NCI-H2107 treated with DMSO at 0.1 percent for 48 hours (cell line): ENCODE measurements at regions not wholly inside any gene's neighbourhood (a gene's known extent, or its start where the extent isn't known, plus 50 kb on each side); places are given as distances from the start of the nearest gene placed in this dataset.

ENCODE experiments used
- DNase-seq: peaks from one replicate; lab custom pipeline; 2025; ENCODE audit not compliant: unreplicated experiment; lab: John Stamatoyannopoulos, UW

DNA sequence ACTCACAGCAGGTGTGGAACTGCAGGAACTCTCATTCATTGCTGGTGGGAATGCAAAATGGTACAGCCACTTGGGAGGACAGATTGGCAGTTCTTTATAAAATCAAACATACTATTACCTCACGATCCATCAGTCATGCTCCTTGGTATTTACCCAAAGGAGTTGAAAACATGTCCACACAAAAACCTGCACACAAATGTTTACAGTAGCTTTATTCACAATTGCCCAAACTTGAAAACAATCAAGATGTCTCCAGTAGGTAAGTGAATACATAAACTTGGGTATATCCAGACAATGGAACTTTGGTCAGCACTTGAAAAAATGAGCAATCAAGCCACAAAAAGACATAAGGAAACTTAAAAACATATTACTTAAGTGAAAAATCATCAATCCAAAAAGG is 215.5 kb downstream of the IRX1 start:
- no peak for DNase-seq

DNA sequence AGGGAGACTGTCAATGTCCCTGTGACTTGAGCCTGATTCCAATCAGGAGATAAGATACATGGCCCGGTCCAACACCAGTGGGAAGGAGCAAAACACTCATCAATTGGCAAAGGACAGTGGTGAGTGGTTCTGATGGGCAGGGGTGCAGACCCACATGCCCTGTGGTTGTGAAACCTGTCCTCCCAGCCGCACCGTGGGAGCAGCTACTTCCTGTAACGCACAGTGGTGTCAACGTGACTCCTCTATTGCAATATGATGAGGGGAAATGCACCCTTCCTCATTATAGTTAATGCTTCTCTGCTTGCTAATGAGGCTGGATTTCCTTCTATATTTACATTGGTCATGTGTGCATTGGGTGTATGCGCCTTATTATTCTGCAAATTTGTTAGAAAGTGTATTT is 223.0 kb downstream of the IRX1 start:
- DNase-seq = no peak

DNA sequence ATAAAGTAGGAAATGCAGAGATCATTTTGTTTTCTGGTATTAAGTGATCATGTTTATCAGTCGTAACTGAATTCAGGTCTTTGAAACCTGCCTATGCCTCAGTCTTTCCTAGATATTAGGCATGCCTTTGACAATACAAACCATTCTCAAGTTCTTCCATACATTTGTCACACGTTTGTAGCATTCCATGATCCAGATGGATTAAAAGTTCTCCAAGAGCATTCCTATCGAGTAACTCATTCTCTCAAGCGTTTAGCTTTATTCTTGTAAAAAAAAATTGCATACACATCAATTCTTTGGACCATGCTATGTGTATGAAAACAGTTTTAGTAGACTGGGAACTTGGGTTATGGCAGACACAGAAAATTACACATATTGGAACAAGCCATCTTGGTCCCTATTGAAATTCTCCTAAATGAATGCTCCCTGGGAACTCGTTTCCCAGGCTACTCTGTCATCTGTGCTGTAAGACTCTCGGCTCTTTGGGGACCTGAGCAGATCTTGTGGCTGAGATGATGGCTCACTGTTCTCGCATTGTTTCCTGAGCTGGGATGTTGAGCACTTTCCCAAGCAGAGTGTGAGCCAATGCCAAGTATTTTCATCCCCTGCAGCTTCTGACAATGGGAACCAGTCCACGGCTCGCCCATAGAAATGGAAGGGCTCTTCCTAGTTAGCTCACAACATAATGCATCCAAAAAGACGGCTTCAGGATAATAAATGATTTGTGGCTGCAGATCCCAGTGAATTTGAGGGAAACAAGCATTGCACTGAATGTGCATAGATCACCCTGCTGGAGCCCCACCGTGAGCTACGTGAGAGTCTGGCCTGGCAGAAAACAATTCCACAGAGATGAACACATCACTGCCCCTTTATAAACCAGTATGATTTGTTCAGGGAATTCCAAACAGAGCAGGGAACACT is 230.2 kb downstream of the IRX1 start:
- DNase-seq = no peak

DNA sequence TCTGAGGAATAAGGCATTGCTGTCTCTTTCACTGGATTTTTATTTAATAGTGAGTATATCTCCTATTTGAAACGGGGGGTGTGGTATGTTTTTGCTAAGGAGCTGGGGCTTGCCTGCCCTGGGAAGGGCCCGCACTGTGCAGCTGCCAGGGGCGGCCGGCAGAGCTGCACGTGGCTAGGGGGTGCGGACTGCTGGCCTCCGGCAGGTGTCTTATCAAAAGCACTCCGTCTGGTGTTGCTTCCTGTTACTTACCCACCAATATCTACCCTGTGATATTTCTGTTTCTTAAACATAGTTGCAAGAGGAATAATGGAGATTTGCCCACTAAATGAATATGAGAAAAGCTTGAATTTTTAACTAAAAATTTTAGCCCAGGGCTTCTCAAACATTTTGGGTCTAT is 232.0 kb downstream of the IRX1 start:
- no peak for DNase-seq

DNA sequence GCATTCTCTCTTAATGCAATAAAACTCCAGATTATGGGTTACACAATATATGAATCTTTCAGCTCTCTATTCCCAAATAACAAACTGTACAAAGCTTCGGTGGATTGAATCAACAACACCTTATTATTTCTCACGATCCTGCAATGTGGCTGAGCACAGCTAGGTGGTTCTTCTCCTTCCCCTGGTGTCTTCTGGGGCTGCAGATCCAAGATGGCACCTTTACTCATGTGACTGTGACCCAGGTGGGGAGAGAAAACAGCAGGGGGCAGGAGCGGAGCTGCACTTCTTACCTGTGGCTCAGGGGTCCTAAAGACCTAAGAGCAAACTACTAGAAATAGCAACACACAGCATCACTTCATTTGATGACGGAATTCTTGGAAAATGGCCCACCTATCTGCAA is 233.1 kb downstream of the IRX1 start:
- no peak for DNase-seq

DNA sequence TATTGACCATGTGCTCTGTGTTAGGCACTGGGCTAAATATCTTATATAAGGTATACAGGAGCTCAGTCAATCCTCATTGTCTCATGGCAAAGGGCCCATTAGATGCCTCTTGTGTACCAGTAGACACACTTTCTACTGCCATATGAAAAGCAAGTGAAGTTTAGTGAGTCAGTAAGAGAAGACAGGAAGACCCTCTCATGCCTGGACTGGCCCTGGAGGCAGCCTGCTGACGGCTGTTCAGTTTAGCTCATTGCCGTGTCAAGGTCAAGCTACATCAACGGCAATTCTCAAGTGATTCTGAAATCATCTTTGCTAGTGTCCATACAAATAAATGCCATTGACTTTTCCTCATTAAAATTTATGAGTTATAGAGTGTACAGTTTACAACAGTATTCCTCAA is 237.9 kb downstream of the IRX1 start:
- DNase-seq = no peak

DNA sequence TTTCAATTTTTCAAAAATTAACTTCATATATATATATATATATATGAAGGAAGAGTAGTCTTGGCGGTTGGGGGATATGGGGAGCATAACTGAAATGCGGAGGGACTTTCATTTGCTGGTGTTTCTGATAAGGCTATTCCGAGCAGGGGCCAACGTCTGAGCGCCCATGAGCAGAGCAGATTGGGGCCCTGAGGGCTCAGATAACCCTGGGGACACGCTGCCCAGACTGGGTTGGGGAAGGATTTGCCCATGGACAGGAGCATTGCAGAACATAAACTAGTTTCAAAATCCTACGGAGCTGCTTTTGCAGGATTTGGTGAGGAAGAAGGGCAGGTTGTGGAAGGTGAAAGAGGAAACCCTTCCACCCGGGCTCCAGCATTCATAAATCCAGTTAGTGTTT is 240.2 kb downstream of the IRX1 start:
- no peak for DNase-seq

DNA sequence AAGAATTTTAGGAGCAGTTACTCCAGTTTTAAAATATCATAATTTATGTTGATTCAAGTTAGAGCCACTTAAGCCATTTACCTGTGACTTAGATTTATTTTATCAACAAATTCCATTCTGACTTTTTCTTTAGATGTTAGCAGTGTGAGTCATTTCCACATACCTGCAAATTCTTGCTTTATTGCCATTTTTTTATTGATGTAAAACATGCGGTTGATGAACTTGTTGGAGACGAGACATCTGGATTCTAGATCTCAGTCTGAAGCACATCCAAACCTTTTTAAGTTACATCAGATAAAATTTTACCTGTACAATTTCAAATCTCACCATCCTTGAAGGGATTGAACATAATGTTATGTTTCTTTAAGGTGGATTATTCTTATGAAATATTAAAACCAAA is 240.9 kb downstream of the IRX1 start:
- no peak for DNase-seq

DNA sequence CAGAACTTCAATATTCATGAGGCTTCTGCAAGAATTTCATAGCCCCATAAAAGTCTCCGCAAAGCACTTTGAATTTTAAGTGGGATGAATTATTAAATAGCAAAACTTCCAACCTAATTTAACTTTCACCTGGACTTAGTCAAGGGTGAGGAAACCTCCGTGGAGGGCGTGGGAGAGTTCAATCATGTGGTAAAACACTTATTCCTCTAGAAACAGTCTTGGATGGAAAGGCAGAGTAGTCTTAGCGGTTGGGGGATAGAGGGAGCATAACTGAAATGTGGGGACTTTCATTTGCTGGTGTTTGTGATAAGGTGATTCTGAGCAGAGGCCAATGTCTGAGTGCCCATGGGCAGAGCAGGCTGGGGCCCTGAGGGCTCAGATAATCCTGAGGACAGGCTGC is 241.9 kb downstream of the IRX1 start:
- no peak for DNase-seq

DNA sequence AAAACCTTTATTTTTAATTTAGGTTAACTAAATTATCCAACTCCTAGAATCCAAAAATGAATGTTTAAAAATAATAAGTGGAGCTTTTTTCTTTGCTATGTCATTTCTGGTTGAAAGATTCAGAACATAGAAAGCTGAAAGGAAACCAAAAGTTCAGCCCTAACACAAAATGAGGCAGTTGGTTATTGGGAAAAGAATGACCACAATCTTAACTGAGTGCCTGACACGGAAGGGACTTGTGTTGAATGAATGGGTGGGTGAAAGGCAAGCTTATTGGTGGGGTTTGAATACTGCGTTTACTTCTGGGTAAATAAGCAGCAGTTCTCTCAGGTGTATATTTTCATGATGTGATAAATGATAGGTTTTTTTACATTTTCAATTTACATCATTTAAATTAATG is 243.5 kb downstream of the IRX1 start:
- DNase-seq = no peak

DNA sequence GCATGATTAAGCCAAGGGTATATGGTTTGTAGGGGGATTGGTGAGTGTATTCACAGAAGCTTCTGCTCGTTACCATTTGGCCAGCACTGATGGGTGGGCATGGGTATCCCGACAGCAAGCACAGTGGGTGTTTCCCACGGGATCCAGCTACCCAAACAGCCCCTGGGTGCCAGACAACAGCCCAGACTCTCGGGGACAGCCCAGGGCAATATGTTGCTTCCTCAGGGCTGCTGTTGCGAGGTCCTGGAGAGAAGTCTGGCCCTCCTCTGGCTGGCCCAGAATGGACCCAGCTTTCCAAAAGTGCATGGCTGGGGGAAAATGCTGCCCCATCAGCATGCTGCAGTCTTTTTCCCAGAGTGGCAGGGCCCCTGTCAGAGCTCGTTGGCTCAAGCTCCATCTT is 247.0 kb downstream of the IRX1 start:
- no peak for DNase-seq

DNA sequence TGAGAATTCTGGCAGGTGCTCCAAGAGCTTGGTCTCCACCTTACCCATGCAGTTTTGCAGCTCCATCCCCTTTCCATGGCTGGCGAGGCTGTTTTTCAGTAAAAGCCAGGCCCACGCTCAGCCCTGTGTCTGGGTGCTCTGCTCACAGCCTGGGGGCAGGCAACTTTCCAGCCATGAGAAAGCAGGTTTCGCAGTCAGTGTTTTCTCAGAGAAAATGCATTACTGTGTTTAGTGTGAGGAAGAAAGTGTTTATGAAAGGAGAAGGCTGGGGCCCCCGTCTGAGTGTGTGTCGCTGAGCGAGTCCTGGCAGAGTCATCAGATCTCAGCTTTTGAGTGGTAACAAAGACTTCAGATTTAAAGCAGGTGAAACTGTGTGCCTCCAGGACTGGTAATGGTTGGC is 248.1 kb downstream of the IRX1 start:
- DNase-seq = no peak

DNA sequence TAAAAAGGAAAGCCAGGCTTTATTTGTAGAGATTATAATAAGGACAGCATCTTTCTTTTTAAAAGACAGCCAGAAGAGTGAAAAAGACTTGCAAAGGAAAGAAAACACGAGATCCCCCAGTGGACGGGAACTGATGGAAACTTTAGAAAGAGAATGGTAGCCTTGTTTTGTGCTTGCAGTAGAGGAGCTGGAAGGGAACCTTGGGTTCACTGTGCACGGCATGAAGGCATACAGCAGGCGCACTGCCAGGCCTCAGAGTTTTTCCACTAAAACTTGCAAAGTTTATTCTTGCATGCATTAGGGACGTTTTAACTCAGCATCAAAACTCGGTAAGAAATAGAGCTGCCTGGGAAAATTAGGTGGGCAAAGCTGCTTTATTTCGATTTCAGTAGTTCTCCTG is 248.6 kb downstream of the IRX1 start:
- DNase-seq = no peak

DNA sequence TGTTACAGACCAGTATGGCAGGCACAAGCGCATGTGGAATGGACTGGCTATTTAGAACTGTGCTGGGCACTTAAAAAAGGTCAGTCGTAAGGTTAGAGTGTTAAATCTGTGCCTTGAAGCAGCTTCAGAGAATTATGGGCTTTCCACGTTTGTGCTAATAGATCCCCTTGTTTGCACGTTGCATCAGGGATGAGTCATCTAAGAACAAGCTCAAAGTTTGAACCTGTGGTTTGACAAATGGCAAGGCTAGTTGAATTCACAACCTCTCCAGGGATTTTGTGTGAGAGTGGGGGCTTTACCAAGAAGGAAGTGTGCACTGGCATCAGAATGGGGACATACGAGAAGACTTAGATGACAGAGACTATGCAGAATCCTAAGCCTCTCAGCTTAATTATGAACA is 249.6 kb downstream of the IRX1 start:
- no peak for DNase-seq

DNA sequence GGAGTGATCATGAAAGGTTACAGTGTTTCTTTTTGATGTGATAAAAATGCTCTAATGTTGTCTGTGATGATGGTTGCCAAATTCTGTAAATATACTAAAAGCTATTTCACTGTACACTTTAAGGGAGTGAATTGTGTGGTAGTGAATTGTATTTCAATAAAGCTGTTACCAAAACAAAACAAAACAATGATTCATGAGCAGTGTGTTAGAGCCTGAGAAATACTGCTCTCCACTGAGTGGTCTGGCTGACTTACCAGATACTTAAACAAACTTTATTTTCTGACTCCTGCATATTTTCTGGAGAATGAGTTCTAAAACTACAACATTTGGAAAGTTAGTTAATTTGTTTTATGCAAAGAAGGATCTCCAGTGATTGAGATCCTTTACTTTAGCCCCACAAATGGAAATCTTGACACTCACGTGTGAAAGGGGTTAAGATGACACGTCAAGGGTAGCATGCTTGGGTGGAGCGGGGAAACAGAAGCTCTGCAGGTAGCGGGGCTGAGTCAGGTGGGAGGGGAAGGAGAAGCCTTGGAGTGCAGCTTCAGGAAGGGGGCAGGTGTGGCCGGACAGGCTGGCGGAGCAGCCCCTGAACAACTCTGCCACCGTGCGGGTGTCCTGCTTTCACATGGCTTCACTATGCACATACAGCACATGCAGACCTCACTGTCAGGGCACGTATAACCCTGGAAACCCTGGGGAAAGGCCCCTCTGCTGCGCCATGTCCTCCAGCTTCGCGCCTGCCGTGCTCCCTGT is 256.7 kb downstream of the IRX1 start:
- no peak for DNase-seq

DNA sequence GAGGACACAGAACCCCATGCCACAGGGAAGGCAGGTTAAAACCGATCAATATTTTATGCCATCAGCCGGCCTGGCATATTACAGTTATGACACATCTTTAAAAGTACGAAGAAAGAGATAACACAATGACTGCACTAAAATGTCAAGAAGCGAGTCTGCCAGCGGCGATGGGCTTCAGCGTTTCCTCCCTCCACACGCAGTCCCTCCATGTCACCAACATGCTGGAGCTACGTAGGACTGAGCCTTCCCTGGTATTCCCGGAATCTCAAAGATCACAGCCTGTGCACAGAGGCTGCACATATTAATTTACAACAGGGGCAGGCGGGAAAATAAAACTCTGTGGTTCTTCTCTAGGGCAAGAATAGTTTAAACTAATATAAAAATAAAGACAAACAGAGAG is 257.7 kb downstream of the IRX1 start:
- no peak for DNase-seq

DNA sequence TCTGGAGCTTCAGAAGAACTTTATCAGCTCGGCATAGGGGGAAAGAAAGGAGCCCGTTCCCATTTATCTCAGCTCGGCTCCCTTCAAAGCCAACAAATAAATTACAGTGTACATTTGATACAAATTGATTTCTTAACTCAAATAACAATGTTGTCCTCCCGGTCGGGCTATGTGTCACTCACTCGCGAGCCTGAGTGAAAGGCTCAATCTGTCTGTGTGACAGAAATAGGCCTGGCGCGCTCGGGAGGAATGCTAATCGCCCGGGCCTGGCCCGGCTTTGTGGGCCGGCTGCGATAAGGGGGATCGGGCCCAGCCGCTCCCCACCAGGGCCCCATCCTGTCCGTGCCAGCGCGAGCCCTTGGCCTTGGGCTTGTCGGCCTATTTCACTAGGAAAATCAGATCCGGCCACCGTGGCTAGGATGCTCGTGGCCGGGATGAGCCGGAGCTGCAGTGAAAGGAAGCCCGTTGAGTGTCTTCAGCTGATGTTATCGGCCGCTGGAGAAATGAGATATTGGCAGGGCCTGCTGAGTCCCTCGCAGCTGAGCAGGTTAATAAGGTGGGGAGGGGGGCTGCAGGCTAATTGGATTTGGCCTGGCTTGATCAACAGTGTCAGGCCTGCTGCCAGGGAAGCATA is 258.7 kb downstream of the IRX1 start:
- no peak for DNase-seq

DNA sequence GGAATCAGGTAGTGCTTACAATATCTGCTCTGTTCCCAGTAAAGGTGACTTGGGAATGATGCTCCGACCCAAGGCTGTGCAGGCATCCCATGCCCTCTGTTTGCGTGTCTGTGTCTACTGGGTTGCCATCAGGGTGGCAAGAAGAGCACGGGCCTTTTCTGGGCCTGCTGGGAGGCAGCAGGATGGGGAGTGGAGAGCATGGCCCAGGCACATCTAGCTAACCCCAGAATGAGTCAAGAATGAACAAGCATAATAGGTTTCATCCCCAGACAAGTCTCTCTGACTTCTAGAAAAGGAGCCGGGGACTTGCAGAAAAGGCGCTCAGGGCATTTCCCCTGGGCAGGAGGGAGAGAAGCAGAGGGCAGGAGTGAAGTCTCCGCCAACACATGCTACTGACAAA is 260.4 kb downstream of the IRX1 start:
- no peak for DNase-seq

DNA sequence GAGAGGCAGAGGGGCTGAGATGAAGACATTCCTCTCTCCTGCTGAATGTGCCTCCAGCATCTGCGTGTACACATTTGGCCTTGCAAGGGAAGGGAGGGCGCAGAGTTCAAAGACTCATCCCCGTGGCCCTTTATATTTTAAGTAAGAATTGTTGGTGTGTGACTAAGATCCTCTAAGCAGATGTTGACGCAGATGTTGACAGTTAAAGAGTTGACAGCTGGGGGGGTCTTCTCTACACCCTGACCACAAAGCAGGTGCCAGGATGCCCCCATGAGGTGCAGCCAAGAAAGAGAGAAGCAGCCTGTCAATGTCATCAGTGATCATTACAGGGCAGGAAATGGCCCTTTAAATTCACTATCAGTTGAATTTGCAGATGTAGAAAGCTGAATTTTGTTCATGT is 262.9 kb downstream of the IRX1 start:
- DNase-seq = no peak

DNA sequence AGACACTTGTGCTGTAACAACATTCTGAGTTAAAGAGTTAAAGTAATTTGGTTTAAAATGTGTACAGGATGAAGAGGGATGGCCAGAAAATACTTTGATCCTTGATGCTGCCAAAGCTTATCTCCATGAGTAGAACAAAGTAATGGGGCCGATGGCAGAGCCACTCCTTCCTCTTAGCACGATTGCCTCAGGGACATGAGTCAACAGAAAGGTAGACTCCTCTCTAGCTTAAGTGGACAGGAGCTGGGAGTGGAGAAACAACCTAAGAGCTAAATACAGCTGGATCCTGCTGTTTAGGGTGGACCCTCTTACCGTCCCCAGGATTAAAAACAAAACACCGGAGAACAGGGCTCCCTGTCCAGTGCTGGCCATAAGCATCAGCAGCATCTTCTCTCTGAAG is 267.3 kb downstream of the IRX1 start:
- no peak for DNase-seq

DNA sequence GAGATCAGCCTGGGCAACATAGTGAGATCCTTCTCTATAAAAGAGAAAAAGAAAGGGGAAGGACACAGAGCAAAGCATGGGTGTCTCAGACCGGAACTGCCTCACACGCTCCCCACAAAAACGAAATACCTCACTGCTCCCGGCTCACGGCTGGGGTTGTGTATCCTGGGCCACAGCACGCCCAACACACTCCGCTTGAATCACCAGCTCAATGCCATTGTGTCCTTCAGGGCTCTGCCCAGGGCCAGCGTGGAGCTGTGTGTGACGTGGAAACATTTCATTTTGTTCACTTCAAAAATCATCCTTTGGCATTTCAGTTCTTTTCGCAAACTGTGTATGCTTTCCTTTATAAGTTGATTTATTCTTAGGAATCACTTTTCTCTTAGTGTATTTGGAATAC is 279.5 kb downstream of the IRX1 start:
- DNase-seq = no peak

DNA sequence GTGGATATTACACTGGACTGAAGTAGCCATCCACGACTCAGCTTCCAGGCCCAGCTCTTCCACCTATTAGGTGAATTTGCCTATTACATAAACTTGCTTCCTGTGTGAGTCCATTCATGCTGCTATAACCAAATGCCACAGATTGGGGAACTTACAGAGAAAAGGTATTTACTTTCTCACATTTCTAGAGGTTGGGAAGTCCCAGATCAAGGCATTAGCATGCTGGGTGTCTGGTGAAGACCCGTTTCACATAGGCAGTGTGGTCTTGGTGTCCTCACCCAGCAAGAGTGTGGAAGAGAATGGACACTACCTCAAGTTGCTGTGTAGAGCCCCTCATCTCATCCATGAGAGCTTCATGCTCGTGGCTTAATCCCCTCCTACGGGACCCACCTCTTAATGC is 282.6 kb downstream of the IRX1 start:
- no peak for DNase-seq
